ENCODE measurements at regions not wholly inside any gene's neighbourhood (a gene's known extent, or its start where the extent isn't known, plus 50 kb on each side); places are given as distances from the start of the nearest gene placed in this dataset.

DNA sequence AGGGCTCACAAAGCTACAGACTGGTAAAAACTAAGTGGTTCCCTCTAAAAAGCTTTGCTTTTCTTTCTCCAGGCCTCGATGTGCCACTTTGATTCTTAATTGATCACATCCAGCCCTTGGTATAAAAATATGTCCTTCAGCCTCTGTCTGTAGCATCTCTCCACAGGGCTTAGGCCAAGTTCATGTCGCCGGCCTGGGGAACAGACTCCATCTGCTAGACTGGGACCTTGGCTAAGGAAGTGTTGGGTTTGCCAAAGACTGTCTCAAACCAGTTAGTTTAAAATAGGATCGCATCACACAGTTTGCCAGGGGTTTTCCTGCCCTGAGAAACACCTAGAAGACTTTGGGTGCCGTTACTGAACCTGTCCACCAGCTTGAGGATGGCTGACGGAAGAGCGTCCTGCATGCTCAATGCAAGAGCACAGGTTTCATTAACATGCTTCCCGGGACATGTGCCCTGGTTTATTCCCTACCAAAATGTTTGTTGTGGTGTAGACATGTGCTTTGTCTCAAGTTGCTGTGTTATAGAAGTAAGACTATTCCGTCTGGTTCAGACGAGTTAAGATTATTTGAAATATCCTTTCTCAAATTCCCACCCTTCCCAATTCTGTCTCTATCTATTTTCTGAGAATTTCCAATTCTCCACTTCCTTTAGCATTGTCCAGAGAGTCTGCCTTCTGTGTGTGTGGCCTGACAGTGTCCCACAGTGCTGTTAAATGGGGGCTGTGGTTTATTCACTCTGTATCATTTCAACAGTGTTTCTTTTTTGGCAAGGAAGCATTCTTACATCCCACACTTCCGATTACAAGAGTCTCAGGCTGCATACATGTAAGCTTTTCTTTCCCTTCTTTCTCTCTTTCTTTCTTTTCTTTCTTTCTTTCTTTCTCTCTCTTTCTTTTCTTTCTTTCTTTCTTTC is 334.7 kb downstream of the INHBA start:
- no peak for TF ChIP-seq CTCF (conservative IDR thresholded peaks at IDR 0.05)
- no CpG with 5 or more reads among the region's 11 CpGs for WGBS (ENCODE audit: extremely low coverage, insufficient read length, low lambda C conversion rate)

More for the DNA sequence above, 334.7 kb downstream of the INHBA start:
- no peak overlapping the region for H3K23ac ChIP-seq (ENCODE audit: insufficient read length, low read depth, low read length)
- peaks cover 0 to 5% of the 10 kb centered on the region in 2 experiments; a peak in 1 of 4 replicates for H3K4me1 Mint-ChIP-seq
- H3K4ac ChIP-seq (ENCODE audit: low read depth, low read length), result no peak overlapping the region
- no peak overlapping the region for H2AK5ac ChIP-seq (ENCODE audit: insufficient read length, low read length)
- H3K27me3 ChIP-seq (ENCODE audit: insufficient read depth, low read length), result no peaks in the 10 kb centered on the region
- no peak overlapping the region for H3K4me3 Mint-ChIP-seq
- H2BK5ac ChIP-seq (ENCODE audit: insufficient read length, low read length), result no peak overlapping the region
- H3K4me2 ChIP-seq (ENCODE audit: insufficient read depth, insufficient read length, low read length), result no peak overlapping the region
- H3K79me1 ChIP-seq (ENCODE audit: insufficient read depth, low read depth, low read length, poor library complexity, severe bottlenecking), result no peaks in the 10 kb centered on the region
- no peak for DNase-seq
- H2BK12ac ChIP-seq (ENCODE audit: insufficient read length, low read depth, low read length), result no peak overlapping the region
- H3K23me2 ChIP-seq (ENCODE audit: insufficient read length, low read depth, low read length, poor library complexity, severe bottlenecking), result no peaks in the 10 kb centered on the region
- H3K9me3 ChIP-seq (ENCODE audit: control insufficient read depth, low read depth, low read length), result no peaks in the 10 kb centered on the region
- H3K79me2 ChIP-seq (ENCODE audit: insufficient read depth, low read length), result no peaks in the 10 kb centered on the region
- H3K4me1 ChIP-seq (ENCODE audit: insufficient read depth, low read length), result no peaks in the 10 kb centered on the region
- no peak overlapping the region for H2AFZ ChIP-seq (ENCODE audit: low read length)
- no peak overlapping the region for H2BK15ac ChIP-seq (ENCODE audit: low read depth, low read length)
- H4K8ac ChIP-seq (replicated peaks; ENCODE audit: insufficient read length, low read depth, low read length), result no peak overlapping the region
- no peak overlapping the region for H3K27ac ChIP-seq (ENCODE audit: insufficient read length, low read depth, low read length)
- no peaks in the 10 kb centered on the region for H3K27me3 Mint-ChIP-seq (ENCODE audit: low read depth)
- no peaks in the 10 kb centered on the region for H4K20me1 ChIP-seq (ENCODE audit: control insufficient read depth, insufficient read depth, insufficient read length)
- no peak overlapping the region for H4K91ac ChIP-seq (ENCODE audit: insufficient read length, low read depth, low read length)
- H3K56ac ChIP-seq (ENCODE audit: insufficient read length, low read depth, low read length), result no peak overlapping the region
- H2BK20ac ChIP-seq (ENCODE audit: low read depth, low read length, poor library complexity, severe bottlenecking), result no peak overlapping the region
- no peak overlapping the region for H4K5ac ChIP-seq (ENCODE audit: insufficient read length, low read depth, low read length)
- H3K9ac ChIP-seq (ENCODE audit: extremely low read depth, insufficient read length, low read length), result no peak overlapping the region
- H3K36me3 Mint-ChIP-seq (ENCODE audit: insufficient read depth in 1 of 3, low read depth in 3 of 3), result peaks cover 3 to 7% (median 6%) of the 10 kb centered on the region in 3 experiments; a peak in 4 of 7 replicates
- no peak overlapping the region for H3T11ph ChIP-seq (ENCODE audit: low read length)
- no peak overlapping the region for H3K14ac ChIP-seq (ENCODE audit: insufficient read depth, low read length)
- H3K9me3 Mint-ChIP-seq, result peaks cover 9 to 10% of the 10 kb centered on the region in 2 experiments
- no peak overlapping the region; a peak in 1 of 7 replicates for H3K27ac Mint-ChIP-seq
- no peak overlapping the region for H3K18ac ChIP-seq (ENCODE audit: insufficient read length, low read depth, low read length)
- no peak overlapping the region for H2BK120ac ChIP-seq (ENCODE audit: low read depth, low read length, poor library complexity, severe bottlenecking)

Measured in H9 (cell line).